HCT116 (cell line): ENCODE measurements at regions not wholly inside any gene's neighbourhood (a gene's known extent, or its start where the extent isn't known, plus 50 kb on each side); places are given as distances from the start of the nearest gene placed in this dataset.

Experiments used
- ATAC-seq: fragments of 200-7000 bp; cut with Tn5 transposase; 2 replicates; pipeline ENCODE4 v1.9.1; 2020; ENCODE audit warnings: mild to moderate bottlenecking, moderate library complexity
- BruUV-seq: library from RNA; stranded (reverse); fragments of 400-500 nt; replicated peaks from 2 replicates; lab custom pipeline; 2021; lab: Mats Ljungman, UMichigan
- CTCF ChIA-PET: fragments of 300-600 bp; sonication (Branson Sonifier 250); formaldehyde crosslinking; loops from one replicate; lab custom pipeline; 2021; ENCODE audit warnings: antibody characterized with exemption; lab: Charles Lee
- POLR2A ChIA-PET: fragments of 300-600, 350-600 bp; sonication (Branson Sonifier 250); formaldehyde crosslinking; loops from one replicate; lab custom pipeline; 2021; ENCODE audit warnings: antibody characterized with exemption; lab: Charles Lee
- RAD21 ChIA-PET, 2 experiments: fragments of 300-600 bp; sonication (Branson Sonifier 250); formaldehyde crosslinking; loops; one replicate each; lab custom pipeline; 2023; ENCODE audit warnings: low total read pairs in 2 of 2; ENCODE audit not compliant: uncharacterized antibody in 2 of 2, unreplicated experiment in 2 of 2, low non-redundant PET in 1 of 2; lab: Charles Lee
- DNase-seq: peaks from one replicate; pipeline ENCODE4 v3.0.0-alpha.2; 2010; ENCODE audit warnings: low read depth, low spot score
- H2AFZ ChIP-seq: fragments of 200-600 bp; shearing (Covaris generic), sonication (generic); 2 replicates; pipeline ENCODE4 v1.6.1; 2017; ENCODE audit warnings: low read depth, mixed run types, mixed read lengths, antibody characterized with exemption, low read length; ENCODE audit not compliant: poor library complexity, severe bottlenecking
- H3K27ac ChIP-seq: 2 replicates; pipeline ENCODE4 v1.5.1; 2012; ENCODE audit warnings: low read depth, low read length
- H3K27me3 ChIP-seq: fragments of 200-600 bp; sonication (generic); 2 replicates; pipeline ENCODE4 v1.6.1; 2016; ENCODE audit warnings: mixed run types, low read length, mixed read lengths; ENCODE audit not compliant: insufficient read depth
- H3K36me3 ChIP-seq, 2 experiments: fragments of 200-500 bp in 1 of 2; fragments of 200-600 bp in 1 of 2; sonication (Bioruptor generic) in 1 of 2; sonication (generic) in 1 of 2; 2 replicates each; pipeline versions ENCODE4 v1.5.1 to v1.6.1; 2014 to 2016; ENCODE audit warnings: low read length in 2 of 2, inconsistent platforms in 1 of 2, mixed read lengths in 1 of 2, mixed run types in 1 of 2; ENCODE audit not compliant: insufficient read depth in 2 of 2, control insufficient read depth in 1 of 2
- H3K4me1 ChIP-seq, 2 experiments: fragments of 200-600 bp in 1 of 2; sonication (generic) in 1 of 2; 2 replicates each; pipeline versions ENCODE4 v1.5.1 to v1.6.1; 2012 to 2017; ENCODE audit warnings: low read length in 2 of 2, inconsistent platforms in 1 of 2, mild to moderate bottlenecking in 1 of 2, mixed read lengths in 1 of 2, mixed run types in 1 of 2, moderate library complexity in 1 of 2; ENCODE audit not compliant: insufficient read depth in 2 of 2, control insufficient read depth in 1 of 2
- H3K4me2 ChIP-seq: fragments of 200-600 bp; sonication (generic); 2 replicates; pipeline ENCODE4 v1.6.1; 2017; ENCODE audit warnings: mixed run types, low read length, mixed read lengths
- H3K4me3 ChIP-seq, 2 experiments: fragments of 200-600 bp in 1 of 2; sonication (generic) in 1 of 2; replicated peaks in 1 of 2; 2 replicates each; pipeline ENCODE4 v1.5.1; 2011 to 2016; ENCODE audit warnings: low read length in 2 of 2, control low read depth in 1 of 2, low read depth in 1 of 2, mild to moderate bottlenecking in 1 of 2, mixed read lengths in 1 of 2, mixed run types in 1 of 2
- H3K79me2 ChIP-seq: fragments of 200-600 bp; sonication (generic); 2 replicates; pipeline ENCODE4 v1.6.1; 2017; ENCODE audit warnings: mild to moderate bottlenecking, mixed run types, low read length, moderate library complexity, mixed read lengths; ENCODE audit not compliant: insufficient read depth
- H3K9ac ChIP-seq: fragments of 200-600 bp; sonication (generic); 2 replicates; pipeline ENCODE4 v1.6.1; 2016; ENCODE audit warnings: low read length, mixed read lengths
- H3K9me2 ChIP-seq: fragments of 200-600 bp; sonication (generic), shearing (Covaris generic); 2 replicates; pipeline ENCODE4 v1.6.1; 2017; ENCODE audit warnings: mixed run types, mild to moderate bottlenecking, moderate library complexity; ENCODE audit not compliant: insufficient read depth
- H3K9me3 ChIP-seq, 2 experiments: fragments of 200-500 bp in 1 of 2; fragments of 200-600 bp in 1 of 2; sonication (Bioruptor generic) in 1 of 2; sonication (generic) in 1 of 2; 2 replicates each; pipeline ENCODE4 v1.6.1; 2014 to 2017; ENCODE audit warnings: low read length in 2 of 2, mixed read lengths in 2 of 2, inconsistent platforms in 1 of 2, low read depth in 1 of 2, mild to moderate bottlenecking in 1 of 2, mixed run types in 1 of 2, moderate library complexity in 1 of 2; ENCODE audit not compliant: control insufficient read depth in 1 of 2, insufficient read depth in 1 of 2
- H4K20me1 ChIP-seq: fragments of 200-600 bp; sonication (generic), shearing (Covaris generic); 2 replicates; pipeline ENCODE4 v1.6.1; 2017; ENCODE audit warnings: mixed run types, mild to moderate bottlenecking, moderate library complexity; ENCODE audit not compliant: insufficient read depth
- EGR1 ChIP-seq: IDR thresholded peaks from 2 replicates; pipeline ENCODE4 v1.6.1; 2012; ENCODE audit warnings: low read depth
- EZH2 ChIP-seq: fragments of 200-600 bp; sonication (generic); IDR thresholded peaks from 2 replicates; pipeline ENCODE4 v1.6.1; 2017; ENCODE audit warnings: antibody characterized with exemption, mixed run types
- EZH2phosphoT487 ChIP-seq: fragments of 200-600 bp; IDR thresholded peaks from 2 replicates; pipeline ENCODE4 v1.6.1; 2018; ENCODE audit warnings: antibody characterized with exemption, borderline replicate concordance
- JUND ChIP-seq: IDR thresholded peaks from 2 replicates; pipeline ENCODE4 v1.6.1; 2012
- SIN3A ChIP-seq: IDR thresholded peaks from 2 replicates; pipeline ENCODE4 v1.6.1; 2012; ENCODE audit warnings: low read depth
- SP1 ChIP-seq: IDR thresholded peaks from 2 replicates; pipeline ENCODE4 v1.6.1; 2012; ENCODE audit warnings: low read depth
- SRF ChIP-seq: IDR thresholded peaks from 2 replicates; pipeline ENCODE4 v1.6.1; 2012; ENCODE audit warnings: low read depth
- TCF7L2 ChIP-seq: IDR thresholded peaks from 2 replicates; pipeline ENCODE4 v1.7.0; 2011; ENCODE audit warnings: borderline replicate concordance, inconsistent platforms; ENCODE audit not compliant: insufficient read depth, insufficient read length; ENCODE audit errors: extremely low read depth
- YY1 ChIP-seq: IDR thresholded peaks from 2 replicates; pipeline ENCODE4 v1.6.1; 2011; ENCODE audit warnings: low read length, low read depth, moderate library complexity, mild to moderate bottlenecking; ENCODE audit not compliant: insufficient replicate concordance; ENCODE audit errors: extremely low read depth
- ZNF274 ChIP-seq: fragments of 200-500 bp; sonication (Bioruptor generic); IDR thresholded peaks from 2 replicates; pipeline ENCODE4 v1.6.1; 2014; ENCODE audit warnings: mild to moderate bottlenecking, low read depth, low read length, inconsistent platforms
- intact Hi-C: fragments of 100-400 bp; cut with micrococcal nuclease; formaldehyde crosslinking; loops from 2 replicates; pipeline ENCODE4 v1.10.0; 2022
- TF ChIP-seq, protein P1 (sequence below): IDR thresholded peaks from 2 replicates; pipeline ENCODE4 v1.6.1; 2011; ENCODE audit warnings: mild to moderate bottlenecking, low read length, moderate library complexity; ENCODE audit not compliant: insufficient replicate concordance; ENCODE audit errors: extremely low read depth
- TF ChIP-seq, protein P2 (sequence below), 3 experiments: fragments of 200-600 bp in 1 of 3; sonication (generic) in 1 of 3; IDR thresholded peaks in 2 of 3; conservative IDR thresholded peaks in 1 of 3; 2 replicates each; pipeline ENCODE4 v1.5.1; 2012 to 2017; ENCODE audit warnings: low read depth in 2 of 3, low read length in 2 of 3, antibody characterized with exemption in 1 of 3, borderline replicate concordance in 1 of 3, control low read depth in 1 of 3, mild to moderate bottlenecking in 1 of 3, mixed read lengths in 1 of 3, mixed run types in 1 of 3, moderate library complexity in 1 of 3; ENCODE audit not compliant: insufficient read depth in 1 of 3
- TF ChIP-seq, protein P3 (sequence below): IDR thresholded peaks from 2 replicates; pipeline ENCODE4 v1.6.1; 2012

DNA sequence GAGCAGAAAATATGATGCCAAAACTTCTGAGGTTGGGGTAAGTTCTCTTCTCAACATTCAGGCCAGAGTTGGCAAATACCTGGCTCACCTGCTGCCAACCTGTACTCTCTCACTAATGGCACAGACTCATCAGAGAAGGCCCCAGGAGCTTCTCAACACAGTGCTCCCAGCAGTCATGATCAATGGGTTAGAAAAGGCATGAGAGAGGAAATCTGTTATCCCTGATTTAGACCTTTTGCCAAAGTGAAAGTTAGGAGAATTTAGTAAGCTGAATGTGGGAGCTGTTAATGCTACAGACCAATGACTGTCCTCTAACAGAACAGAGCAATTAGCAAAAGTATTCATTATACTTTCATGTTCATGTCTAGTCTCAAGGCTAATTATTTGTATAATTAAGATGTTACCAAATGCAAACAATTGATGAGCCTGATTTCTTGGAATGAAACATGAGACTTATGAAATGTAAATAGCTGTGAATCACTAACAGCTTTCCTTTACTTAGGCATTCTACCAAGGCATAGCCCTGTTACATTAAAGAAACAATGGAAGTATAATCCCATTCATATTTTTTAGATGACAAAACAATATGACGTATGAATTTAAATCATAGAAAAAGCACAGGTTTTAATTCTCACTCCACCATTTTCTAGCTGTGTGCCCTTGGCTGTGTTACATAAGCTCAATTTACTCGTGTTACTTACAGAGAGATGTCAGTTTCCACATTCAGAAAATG, 68.7 kb upstream of the MARCHF10 start:
- no peaks in the 10 kb centered on the region for H4K20me1 ChIP-seq
- no peak overlapping the region for H3K9ac ChIP-seq
- TF ChIP-seq SIN3A: no peak
- H3K4me3 ChIP-seq: no peak overlapping the region
- no peaks in the 10 kb centered on the region for H3K79me2 ChIP-seq
- CTCF ChIA-PET: no interaction called here
- H2AFZ ChIP-seq: no peak overlapping the region
- RAD21 ChIA-PET: no interaction called here
- no peaks in the 10 kb centered on the region for H3K9me2 ChIP-seq
- peaks cover 5 to 6% of the 10 kb centered on the region in 2 experiments; a peak in 3 of 4 replicates for H3K4me1 ChIP-seq
- DNase-seq (no peak), ATAC-seq (no peak)
- H3K27ac ChIP-seq: no peak overlapping the region
- no peaks in the 10 kb centered on the region for H3K36me3 ChIP-seq
- no peaks in the 10 kb centered on the region for H3K9me3 ChIP-seq
- no peak overlapping the region for H3K4me2 ChIP-seq
- H3K27me3 ChIP-seq: no peaks in the 10 kb centered on the region
- POLR2A ChIA-PET: interaction anchor here (0.5 kb wide), 1 partner anchor 18 kb away, joined by 4 read pairs; no protein-coding TSS in a partner anchor
- intact Hi-C loops: no loop called here
- BruUV-seq: no TSS peak

DNA sequence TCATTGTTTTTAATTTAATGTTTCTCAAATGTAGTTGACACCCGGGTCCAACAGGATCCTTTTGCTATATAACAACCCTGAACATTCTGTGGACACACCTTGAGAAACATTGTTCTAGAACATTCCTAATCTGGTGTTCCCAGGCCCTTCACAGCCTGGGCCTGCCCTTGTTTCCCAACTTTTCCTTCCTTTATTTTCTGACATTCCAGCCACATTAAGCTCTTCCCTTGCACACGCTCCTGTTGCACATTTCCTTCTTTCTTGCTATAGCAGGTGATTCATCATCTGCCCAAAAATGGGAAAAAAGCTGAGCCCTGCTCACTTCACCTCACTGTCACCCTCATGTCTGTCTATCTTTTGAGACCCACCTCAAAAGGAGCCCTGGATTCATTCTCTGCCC, 67.9 kb upstream of the MARCHF10 start:
- Histone ChIP-seq H3K27me3 (no peaks in the 10 kb centered on the region), H3K27ac (no peak overlapping the region), H3K4me2 (no peak overlapping the region), H3K9me3 (no peaks in the 10 kb centered on the region), H2AFZ (no peak overlapping the region), H4K20me1 (no peaks in the 10 kb centered on the region), H3K9ac (no peak overlapping the region), H3K79me2 (no peaks in the 10 kb centered on the region), H3K4me1 (peaks cover 5 to 6% of the 10 kb centered on the region in 2 experiments; a peak in 3 of 4 replicates), H3K9me2 (no peaks in the 10 kb centered on the region), H3K36me3 (no peaks in the 10 kb centered on the region), H3K4me3 (no peak overlapping the region)
- ChIA-PET CTCF (no interaction called here), POLR2A (interaction anchor here (0.5 kb wide), 1 partner anchor 17 kb away, joined by 4 read pairs; no protein-coding TSS in a partner anchor), RAD21 (no interaction called here)
- no peak for TF ChIP-seq YY1
- TF ChIP-seq SP1: no peak
- TF ChIP-seq, protein P1, sequence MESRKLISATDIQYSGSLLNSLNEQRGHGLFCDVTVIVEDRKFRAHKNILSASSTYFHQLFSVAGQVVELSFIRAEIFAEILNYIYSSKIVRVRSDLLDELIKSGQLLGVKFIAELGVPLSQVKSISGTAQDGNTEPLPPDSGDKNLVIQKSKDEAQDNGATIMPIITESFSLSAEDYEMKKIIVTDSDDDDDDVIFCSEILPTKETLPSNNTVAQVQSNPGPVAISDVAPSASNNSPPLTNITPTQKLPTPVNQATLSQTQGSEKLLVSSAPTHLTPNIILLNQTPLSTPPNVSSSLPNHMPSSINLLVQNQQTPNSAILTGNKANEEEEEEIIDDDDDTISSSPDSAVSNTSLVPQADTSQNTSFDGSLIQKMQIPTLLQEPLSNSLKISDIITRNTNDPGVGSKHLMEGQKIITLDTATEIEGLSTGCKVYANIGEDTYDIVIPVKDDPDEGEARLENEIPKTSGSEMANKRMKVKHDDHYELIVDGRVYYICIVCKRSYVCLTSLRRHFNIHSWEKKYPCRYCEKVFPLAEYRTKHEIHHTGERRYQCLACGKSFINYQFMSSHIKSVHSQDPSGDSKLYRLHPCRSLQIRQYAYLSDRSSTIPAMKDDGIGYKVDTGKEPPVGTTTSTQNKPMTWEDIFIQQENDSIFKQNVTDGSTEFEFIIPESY: no peak
- no peak for TF ChIP-seq TCF7L2
- no peak for TF ChIP-seq EGR1
- no peak for TF ChIP-seq EZH2phosphoT487
- TF ChIP-seq EZH2: no peak
- TF ChIP-seq ZNF274: no peak
- TF ChIP-seq, protein P2, sequence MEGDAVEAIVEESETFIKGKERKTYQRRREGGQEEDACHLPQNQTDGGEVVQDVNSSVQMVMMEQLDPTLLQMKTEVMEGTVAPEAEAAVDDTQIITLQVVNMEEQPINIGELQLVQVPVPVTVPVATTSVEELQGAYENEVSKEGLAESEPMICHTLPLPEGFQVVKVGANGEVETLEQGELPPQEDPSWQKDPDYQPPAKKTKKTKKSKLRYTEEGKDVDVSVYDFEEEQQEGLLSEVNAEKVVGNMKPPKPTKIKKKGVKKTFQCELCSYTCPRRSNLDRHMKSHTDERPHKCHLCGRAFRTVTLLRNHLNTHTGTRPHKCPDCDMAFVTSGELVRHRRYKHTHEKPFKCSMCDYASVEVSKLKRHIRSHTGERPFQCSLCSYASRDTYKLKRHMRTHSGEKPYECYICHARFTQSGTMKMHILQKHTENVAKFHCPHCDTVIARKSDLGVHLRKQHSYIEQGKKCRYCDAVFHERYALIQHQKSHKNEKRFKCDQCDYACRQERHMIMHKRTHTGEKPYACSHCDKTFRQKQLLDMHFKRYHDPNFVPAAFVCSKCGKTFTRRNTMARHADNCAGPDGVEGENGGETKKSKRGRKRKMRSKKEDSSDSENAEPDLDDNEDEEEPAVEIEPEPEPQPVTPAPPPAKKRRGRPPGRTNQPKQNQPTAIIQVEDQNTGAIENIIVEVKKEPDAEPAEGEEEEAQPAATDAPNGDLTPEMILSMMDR (IDR thresholded peaks at IDR 0.05 in 2 of 3, conservative IDR thresholded peaks at IDR 0.05 in 1 of 3; ENCODE audit: borderline replicate concordance in 1 of 3, insufficient read depth in 1 of 3, low read depth in 2 of 3, low read length in 2 of 3): no peak
- TF ChIP-seq, protein P3, sequence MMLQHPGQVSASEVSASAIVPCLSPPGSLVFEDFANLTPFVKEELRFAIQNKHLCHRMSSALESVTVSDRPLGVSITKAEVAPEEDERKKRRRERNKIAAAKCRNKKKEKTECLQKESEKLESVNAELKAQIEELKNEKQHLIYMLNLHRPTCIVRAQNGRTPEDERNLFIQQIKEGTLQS: no peak
- no peak for TF ChIP-seq JUND
- no peak for TF ChIP-seq SRF
- intact Hi-C loops: no loop called here
- no TSS peak for BruUV-seq
- no peak for DNase-seq
- ATAC-seq: no peak
